ENCODE measurements at regions not wholly inside any gene's neighbourhood (a gene's known extent, or its start where the extent isn't known, plus 50 kb on each side); places are given as distances from the start of the nearest gene placed in this dataset.

- no peak for TF ChIP-seq CTCF (IDR thresholded peaks at IDR 0.05)
- TF ChIP-seq POLR2A (IDR thresholded peaks at IDR 0.05) = no peak
Observed at GRCh38 chr14:44151130-44151820, 355.8 kb downstream of the FSCB start.
